ENCODE measurements at regions not wholly inside any gene's neighbourhood (a gene's known extent, or its start where the extent isn't known, plus 50 kb on each side); places are given as distances from the start of the nearest gene placed in this dataset.
"Not testable (repeated sequence)": the region's sequence is repeated elsewhere in the genome, so short reads cannot be mapped to it uniquely, and the experiment has no call there.

GRCh38 chr13:109939838-109940237 lies 153.5 kb upstream of the IRS2 start:
- no peak for DNase-seq (ENCODE audit: low spot score)
- TF ChIP-seq, protein P1, sequence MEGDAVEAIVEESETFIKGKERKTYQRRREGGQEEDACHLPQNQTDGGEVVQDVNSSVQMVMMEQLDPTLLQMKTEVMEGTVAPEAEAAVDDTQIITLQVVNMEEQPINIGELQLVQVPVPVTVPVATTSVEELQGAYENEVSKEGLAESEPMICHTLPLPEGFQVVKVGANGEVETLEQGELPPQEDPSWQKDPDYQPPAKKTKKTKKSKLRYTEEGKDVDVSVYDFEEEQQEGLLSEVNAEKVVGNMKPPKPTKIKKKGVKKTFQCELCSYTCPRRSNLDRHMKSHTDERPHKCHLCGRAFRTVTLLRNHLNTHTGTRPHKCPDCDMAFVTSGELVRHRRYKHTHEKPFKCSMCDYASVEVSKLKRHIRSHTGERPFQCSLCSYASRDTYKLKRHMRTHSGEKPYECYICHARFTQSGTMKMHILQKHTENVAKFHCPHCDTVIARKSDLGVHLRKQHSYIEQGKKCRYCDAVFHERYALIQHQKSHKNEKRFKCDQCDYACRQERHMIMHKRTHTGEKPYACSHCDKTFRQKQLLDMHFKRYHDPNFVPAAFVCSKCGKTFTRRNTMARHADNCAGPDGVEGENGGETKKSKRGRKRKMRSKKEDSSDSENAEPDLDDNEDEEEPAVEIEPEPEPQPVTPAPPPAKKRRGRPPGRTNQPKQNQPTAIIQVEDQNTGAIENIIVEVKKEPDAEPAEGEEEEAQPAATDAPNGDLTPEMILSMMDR (IDR thresholded peaks at IDR 0.05; ENCODE audit: extremely low read depth, missing control alignments) = no peak

GRCh38 chr13:109939180-109939579 lies 152.8 kb upstream of the IRS2 start:
- TF ChIP-seq, protein P1 (IDR thresholded peaks at IDR 0.05; ENCODE audit: extremely low read depth, missing control alignments) = no peak
- no peak for DNase-seq (ENCODE audit: low spot score)

GRCh38 chr13:109938255-109938936 lies 152.0 kb upstream of the IRS2 start:
- DNase-seq (ENCODE audit: low spot score) = no peak
- TF ChIP-seq, protein P1 (IDR thresholded peaks at IDR 0.05; ENCODE audit: extremely low read depth, missing control alignments) = no peak

DNA sequence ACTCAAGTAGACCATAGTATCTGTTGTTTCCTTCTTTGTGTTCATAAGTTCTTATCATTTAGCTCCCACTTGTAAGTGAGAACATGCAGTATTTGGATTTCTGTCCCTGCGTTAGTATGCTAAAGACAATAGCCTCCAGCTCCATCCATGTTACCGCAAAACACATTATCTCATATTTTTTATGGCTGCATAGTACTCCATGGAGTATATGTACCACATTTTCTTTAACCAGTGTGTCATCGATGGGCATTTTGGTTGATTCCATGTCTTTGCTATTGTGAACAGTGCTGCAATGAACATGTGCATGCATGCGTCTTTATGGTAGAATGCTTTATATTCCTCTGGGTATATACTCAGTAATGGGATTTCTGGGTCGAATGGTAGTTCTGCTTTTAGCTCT lies 148.1 kb upstream of the IRS2 start:
- DNase-seq (ENCODE audit: low spot score) = not testable (repeated sequence)

DNA sequence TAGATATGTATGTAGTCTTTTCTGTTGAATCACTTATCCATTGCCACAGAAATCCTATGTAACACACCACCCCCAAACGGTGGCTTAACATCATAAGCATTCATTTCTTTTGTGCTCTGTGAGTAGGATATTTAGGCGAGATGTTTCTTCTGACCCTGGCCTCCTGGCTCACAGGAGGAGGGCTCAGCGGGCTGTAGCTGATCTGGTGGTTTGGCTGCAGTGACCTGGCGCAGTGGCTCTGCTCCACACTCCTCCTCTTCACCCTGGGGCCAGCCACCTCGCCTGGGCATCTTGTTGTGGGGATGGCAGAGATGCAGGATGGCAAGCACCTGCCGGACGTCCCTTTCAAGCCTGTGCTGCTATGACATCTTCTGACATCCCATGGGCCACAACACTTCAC lies 147.1 kb upstream of the IRS2 start:
- no peak for DNase-seq (ENCODE audit: low spot score)
- TF ChIP-seq, protein P1 (IDR thresholded peaks at IDR 0.05; ENCODE audit: extremely low read depth, missing control alignments) = no peak

DNA sequence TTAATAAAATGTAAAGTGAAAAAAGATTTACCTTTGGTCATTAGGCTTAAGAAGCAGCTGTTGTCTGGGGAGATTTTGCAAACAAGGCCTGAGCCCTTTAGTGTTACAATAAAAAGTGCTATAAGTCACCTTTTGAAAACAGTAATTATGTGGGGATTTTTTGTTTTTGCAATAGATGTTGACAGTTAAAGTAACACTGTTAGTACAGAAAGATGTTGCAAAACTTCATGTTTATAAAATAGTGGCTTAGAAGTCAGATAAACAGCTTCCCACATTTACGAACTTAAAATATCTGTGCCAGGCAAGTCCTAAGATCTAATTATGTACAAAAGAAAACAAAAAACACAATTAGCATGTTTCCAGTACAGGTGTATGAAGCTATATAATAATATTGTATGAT lies 138.0 kb upstream of the IRS2 start:
- TF ChIP-seq, protein P1 (IDR thresholded peaks at IDR 0.05; ENCODE audit: extremely low read depth, missing control alignments) = no peak
- DNase-seq (ENCODE audit: low spot score) = no peak

DNA sequence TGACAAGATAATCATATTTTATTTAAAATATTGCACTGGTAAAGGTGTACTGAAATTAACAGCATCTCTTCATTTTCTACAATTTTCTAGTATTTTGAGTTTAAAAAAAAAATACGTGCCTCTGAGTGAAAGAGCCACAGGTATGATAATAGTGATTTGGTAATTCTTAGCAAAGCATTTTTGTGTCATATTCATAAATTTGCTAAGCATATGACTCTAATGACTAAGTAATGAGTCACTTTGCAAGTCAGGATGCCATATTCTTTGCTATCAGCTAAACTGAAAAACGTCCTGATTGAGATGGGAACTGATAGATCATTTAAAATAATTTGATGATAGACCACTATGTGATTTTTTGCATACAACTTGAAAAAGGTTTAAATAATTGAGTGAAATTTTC lies 136.1 kb upstream of the IRS2 start:
- TF ChIP-seq, protein P1 (IDR thresholded peaks at IDR 0.05; ENCODE audit: extremely low read depth, missing control alignments) = no peak
- no peak for DNase-seq (ENCODE audit: low spot score)

- TF ChIP-seq, protein P1 (IDR thresholded peaks at IDR 0.05; ENCODE audit: extremely low read depth, missing control alignments) = no peak
- DNase-seq (ENCODE audit: low spot score) = no peak
Observed at GRCh38 chr13:109919715-109920375, 133.5 kb upstream of the IRS2 start.
